Lower leg skin (tissue), 4 donors: ENCODE measurements at regions not wholly inside any gene's neighbourhood (a gene's known extent, or its start where the extent isn't known, plus 50 kb on each side); places are given as distances from the start of the nearest gene placed in this dataset.
A peak's percentile ranks its signal among the peaks of the same experiment; 100 is the strongest.

ENCODE experiments used
- DNase-seq, 2 donors: peaks; one replicate each; pipeline ENCODE4 v3.0.0-alpha.2; 2019; ENCODE audit warnings: low spot score in 2 of 2
- H3K4me3 ChIP-seq: fragments of 200-600 bp; sonication (generic); 2 replicates; pipeline ENCODE4 v1.5.1; 2017; ENCODE audit warnings: mild to moderate bottlenecking, low read depth; ENCODE audit not compliant: poor library complexity, severe bottlenecking
- POLR2A ChIP-seq, 2 donors: fragments of 450-650 bp; IDR thresholded peaks; one replicate each; pipeline ENCODE4 v1.6.1; 2016 to 2017; ENCODE audit warnings: antibody characterized with exemption in 2 of 2, mild to moderate bottlenecking in 1 of 2, moderate library complexity in 1 of 2
- WGBS, 2 donors: methylation state at CpG; one replicate each; pipeline ENCODE4 v1.1.5; 2018; 5-methylcytosine and 5-hydroxymethylcytosine counted together
- intact Hi-C: fragments of 100-400 bp; cut with DNase I; formaldehyde crosslinking; loops from one replicate; pipeline ENCODE4 v1.15.0; 2023; ENCODE audit warnings: low total_unique reads
- TF ChIP-seq, protein P1 (sequence below), 3 donors: fragments of 450-650 bp; IDR thresholded peaks; one replicate each; pipeline ENCODE4 v1.5.1; 2016; ENCODE audit warnings: antibody characterized with exemption in 3 of 3, mild to moderate bottlenecking in 3 of 3, moderate library complexity in 2 of 3

DNA sequence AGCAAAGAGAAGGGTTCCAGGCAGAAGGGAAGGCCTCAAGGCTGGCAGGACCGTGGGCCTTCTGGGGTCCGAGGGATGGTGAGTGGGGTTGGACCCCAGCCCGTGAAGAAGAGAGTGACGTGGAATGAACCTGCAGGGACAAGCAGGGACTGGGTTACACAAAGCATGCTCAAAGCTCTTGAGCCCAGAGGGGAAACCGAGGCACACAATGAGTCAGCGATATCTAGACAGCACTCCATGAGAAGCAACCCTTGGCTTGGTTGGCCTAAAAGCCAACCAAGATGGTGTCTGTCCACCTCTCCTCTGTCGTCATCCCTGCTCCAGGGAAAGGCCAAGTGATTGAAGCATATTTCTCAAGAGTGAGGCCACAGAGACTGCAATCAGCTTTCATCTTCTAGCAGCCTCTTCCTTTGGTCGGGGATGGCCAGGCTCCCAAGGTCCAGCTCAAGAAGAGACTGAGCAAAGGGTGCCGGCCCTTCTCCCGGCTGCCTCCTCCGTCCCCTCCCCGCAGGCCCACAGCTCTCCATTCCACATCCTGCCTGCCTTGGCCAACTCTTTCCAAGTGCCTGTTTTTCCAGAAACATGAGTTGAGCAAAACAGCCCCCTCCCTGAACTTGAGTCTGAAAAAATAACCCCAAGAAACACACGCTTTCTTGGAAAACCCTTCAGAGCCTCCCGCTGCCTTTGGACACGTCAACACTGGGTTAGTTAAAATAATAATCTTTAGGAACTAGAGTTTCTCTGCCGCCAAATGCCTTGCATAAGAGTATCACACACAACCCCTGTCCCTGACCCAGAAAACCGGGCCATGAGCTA lies 556.6 kb downstream of the MIAT start:
- intact Hi-C loops = no loop called here
- H3K4me3 ChIP-seq = no peak overlapping the region
- TF ChIP-seq POLR2A (IDR thresholded peaks at IDR 0.05) = no peak
- TF ChIP-seq, protein P1, sequence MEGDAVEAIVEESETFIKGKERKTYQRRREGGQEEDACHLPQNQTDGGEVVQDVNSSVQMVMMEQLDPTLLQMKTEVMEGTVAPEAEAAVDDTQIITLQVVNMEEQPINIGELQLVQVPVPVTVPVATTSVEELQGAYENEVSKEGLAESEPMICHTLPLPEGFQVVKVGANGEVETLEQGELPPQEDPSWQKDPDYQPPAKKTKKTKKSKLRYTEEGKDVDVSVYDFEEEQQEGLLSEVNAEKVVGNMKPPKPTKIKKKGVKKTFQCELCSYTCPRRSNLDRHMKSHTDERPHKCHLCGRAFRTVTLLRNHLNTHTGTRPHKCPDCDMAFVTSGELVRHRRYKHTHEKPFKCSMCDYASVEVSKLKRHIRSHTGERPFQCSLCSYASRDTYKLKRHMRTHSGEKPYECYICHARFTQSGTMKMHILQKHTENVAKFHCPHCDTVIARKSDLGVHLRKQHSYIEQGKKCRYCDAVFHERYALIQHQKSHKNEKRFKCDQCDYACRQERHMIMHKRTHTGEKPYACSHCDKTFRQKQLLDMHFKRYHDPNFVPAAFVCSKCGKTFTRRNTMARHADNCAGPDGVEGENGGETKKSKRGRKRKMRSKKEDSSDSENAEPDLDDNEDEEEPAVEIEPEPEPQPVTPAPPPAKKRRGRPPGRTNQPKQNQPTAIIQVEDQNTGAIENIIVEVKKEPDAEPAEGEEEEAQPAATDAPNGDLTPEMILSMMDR (IDR thresholded peaks at IDR 0.05) = no peak
- DNase-seq = peak in 1 of 2 donors; percentile 86
- 79 to 89% methylated on average over 17 of the region's 17 CpGs for WGBS, 2 donors

- TF ChIP-seq POLR2A (IDR thresholded peaks at IDR 0.05) = no peak
- TF ChIP-seq, protein P1 (IDR thresholded peaks at IDR 0.05) = no peak
- intact Hi-C loops = no loop called here
These were observed 557.3 kb downstream of the MIAT start for GRCh38 chr22:27214691-27215090.

GRCh38 chr22:27215871-27216270 lies 558.5 kb downstream of the MIAT start:
- WGBS, 2 donors = 75 to 82% methylated on average over 5 of the region's 5 CpGs
- no peak overlapping the region for H3K4me3 ChIP-seq
- peak in 1 of 2 donors; percentile 37 for DNase-seq
- TF ChIP-seq, protein P1 (IDR thresholded peaks at IDR 0.05) = no peak
- TF ChIP-seq POLR2A (IDR thresholded peaks at IDR 0.05) = no peak
- intact Hi-C loops = no loop called here

More at GRCh38 chr22:27214691-27215090, 557.3 kb downstream of the MIAT start:
- WGBS, 2 donors = 88 to 93% methylated on average over 6 of the region's 6 CpGs
- DNase-seq = peak in 1 of 2 donors; percentile 80
- H3K4me3 ChIP-seq = no peak overlapping the region

DNA sequence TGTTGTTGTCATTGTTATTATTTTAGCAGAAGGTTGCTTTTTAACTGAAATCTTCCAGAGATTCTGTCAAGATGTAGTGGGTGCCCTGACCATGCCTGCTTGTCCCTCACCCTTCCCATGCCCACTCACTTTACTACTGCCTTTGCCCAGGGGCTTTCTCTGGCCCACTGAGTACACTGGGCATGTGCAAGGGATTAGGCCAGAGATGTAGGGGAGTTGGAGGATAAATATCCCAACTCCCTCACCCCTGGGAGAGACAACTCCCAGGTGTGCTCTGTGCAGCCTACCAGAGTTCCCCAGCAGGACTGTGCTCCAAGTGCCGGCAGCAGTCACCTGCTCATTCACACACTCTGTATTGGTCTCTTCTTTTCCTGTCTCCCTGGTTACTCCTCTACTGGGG lies 559.1 kb downstream of the MIAT start:
- WGBS, 2 donors = 88 to 90% methylated on average over 1 of the region's 1 CpG
- no peak overlapping the region for H3K4me3 ChIP-seq
- no peak for TF ChIP-seq POLR2A (IDR thresholded peaks at IDR 0.05)
- TF ChIP-seq, protein P1 (IDR thresholded peaks at IDR 0.05) = no peak
- peak in 1 of 2 donors; percentile 3 for DNase-seq
- intact Hi-C loops = no loop called here

DNA sequence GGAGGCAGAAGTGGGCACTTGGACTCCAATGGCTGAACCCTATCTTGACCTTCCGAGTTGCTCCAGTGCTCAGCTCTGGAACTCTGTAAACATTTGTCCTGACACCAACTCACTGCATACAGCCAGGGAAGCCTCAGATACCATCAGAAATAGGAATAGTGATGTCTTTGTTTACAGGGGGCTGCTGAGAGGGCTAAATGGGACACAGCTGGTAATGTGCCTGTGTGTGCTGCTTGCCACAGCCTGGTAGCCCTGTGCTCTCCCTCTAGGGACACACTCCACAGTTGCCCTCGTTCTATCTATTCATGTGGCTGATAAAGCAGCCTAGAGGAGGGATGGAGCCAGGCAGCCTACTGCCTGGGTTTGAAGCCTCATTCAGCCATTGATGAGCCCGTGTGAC lies 559.8 kb downstream of the MIAT start:
- no peak overlapping the region for H3K4me3 ChIP-seq
- DNase-seq = no peak
- TF ChIP-seq, protein P1 (IDR thresholded peaks at IDR 0.05) = no peak
- no peak for TF ChIP-seq POLR2A (IDR thresholded peaks at IDR 0.05)
- WGBS, 2 donors = 77 to 85% methylated on average over 3 of the region's 3 CpGs
- intact Hi-C loops = no loop called here
